ENCODE measurements at regions not wholly inside any gene's neighbourhood (a gene's known extent, or its start where the extent isn't known, plus 50 kb on each side); places are given as distances from the start of the nearest gene placed in this dataset.

- Histone ChIP-seq H3K4me2 (ENCODE audit: low read length) (no peak overlapping the region), H2AFZ (ENCODE audit: low read depth, low read length) (no peak overlapping the region)
- TF ChIP-seq POLR2AphosphoS5 (IDR thresholded peaks at IDR 0.05) (no peak), CTCF (IDR thresholded peaks at IDR 0.05; ENCODE audit: poor library complexity, severe bottlenecking) (no peak)
Measured at GRCh38 chr11:103730131-103730940, 306.1 kb upstream of the DDI1 start.

GRCh38 chr11:103731670-103732069 lies 304.8 kb upstream of the DDI1 start:
- no peaks in the 10 kb centered on the region for H3K9me3 ChIP-seq (ENCODE audit: low read length)
- H3K9me2 ChIP-seq (ENCODE audit: insufficient read depth, low read length), result no peaks in the 10 kb centered on the region
- H2AFZ ChIP-seq (ENCODE audit: low read depth, low read length), result no peak overlapping the region
- no peaks in the 10 kb centered on the region for H3K36me3 ChIP-seq (ENCODE audit: insufficient read depth, low read length)
- H3K79me2 ChIP-seq (replicated peaks; ENCODE audit: insufficient read depth, low read length), result no peaks in the 10 kb centered on the region
- H3K4me3 ChIP-seq (ENCODE audit: low read length), result no peak overlapping the region
- TF ChIP-seq TAF1 (IDR thresholded peaks at IDR 0.05; ENCODE audit: low read depth) (no peak), SMC3 (conservative IDR thresholded peaks at IDR 0.05; ENCODE audit: poor library complexity) (no peak), REST (IDR thresholded peaks at IDR 0.05; ENCODE audit: borderline replicate concordance) (no peak), CTCF (IDR thresholded peaks at IDR 0.05; ENCODE audit: poor library complexity, severe bottlenecking) (no peak), EP300 (conservative IDR thresholded peaks at IDR 0.05; ENCODE audit: poor library complexity, severe bottlenecking) (no peak), POLR2AphosphoS5 (IDR thresholded peaks at IDR 0.05) (no peak), EZH2 (IDR thresholded peaks at IDR 0.05; ENCODE audit: borderline replicate concordance, insufficient read depth, low read length, poor library complexity, severe bottlenecking) (no peak), RAD21 (conservative IDR thresholded peaks at IDR 0.05) (no peak), MXI1 (conservative IDR thresholded peaks at IDR 0.05; ENCODE audit: poor library complexity, severe bottlenecking) (no peak)
- no peak overlapping the region for H3K27ac ChIP-seq (ENCODE audit: low read length)
- H3F3A ChIP-seq (ENCODE audit: insufficient read depth, low read length, poor library complexity, severe bottlenecking), result no peaks in the 10 kb centered on the region
- H3K27me3 ChIP-seq (ENCODE audit: insufficient read depth, low read depth, low read length), result no peaks in the 10 kb centered on the region
- H4K20me1 ChIP-seq (ENCODE audit: insufficient read depth), result no peaks in the 10 kb centered on the region
- no peak overlapping the region for H3K4me2 ChIP-seq (ENCODE audit: low read length)
- H3K9ac ChIP-seq (ENCODE audit: low read length), result no peak overlapping the region

More at GRCh38 chr11:103730131-103730940, 306.1 kb upstream of the DDI1 start:
- H3K9me3 ChIP-seq (ENCODE audit: low read length), result peaks cover 3% of the 10 kb centered on the region
- H3F3A ChIP-seq (ENCODE audit: insufficient read depth, low read length, poor library complexity, severe bottlenecking), result no peaks in the 10 kb centered on the region
- H3K36me3 ChIP-seq (ENCODE audit: insufficient read depth, low read length), result no peaks in the 10 kb centered on the region
- H3K9ac ChIP-seq (ENCODE audit: low read length), result no peak overlapping the region
- H4K20me1 ChIP-seq (ENCODE audit: insufficient read depth), result no peaks in the 10 kb centered on the region
- no peak overlapping the region for H3K4me3 ChIP-seq (ENCODE audit: low read length)
- no peaks in the 10 kb centered on the region for H3K9me2 ChIP-seq (ENCODE audit: insufficient read depth, low read length)
- H3K79me2 ChIP-seq (replicated peaks; ENCODE audit: insufficient read depth, low read length), result no peaks in the 10 kb centered on the region
- H3K27me3 ChIP-seq (ENCODE audit: insufficient read depth, low read depth, low read length), result no peaks in the 10 kb centered on the region
- H3K27ac ChIP-seq (ENCODE audit: low read length), result no peak overlapping the region
